ENCODE measurements at regions not wholly inside any gene's neighbourhood (a gene's known extent, or its start where the extent isn't known, plus 50 kb on each side); places are given as distances from the start of the nearest gene placed in this dataset.
"Not testable (repeated sequence)": the region's sequence is repeated elsewhere in the genome, so short reads cannot be mapped to it uniquely, and the experiment has no call there.

GRCh38 chr20:22946596-22946995 lies 88.5 kb upstream of the SSTR4 start:
- DNase-seq (ENCODE audit: low read depth) = no peak

DNA sequence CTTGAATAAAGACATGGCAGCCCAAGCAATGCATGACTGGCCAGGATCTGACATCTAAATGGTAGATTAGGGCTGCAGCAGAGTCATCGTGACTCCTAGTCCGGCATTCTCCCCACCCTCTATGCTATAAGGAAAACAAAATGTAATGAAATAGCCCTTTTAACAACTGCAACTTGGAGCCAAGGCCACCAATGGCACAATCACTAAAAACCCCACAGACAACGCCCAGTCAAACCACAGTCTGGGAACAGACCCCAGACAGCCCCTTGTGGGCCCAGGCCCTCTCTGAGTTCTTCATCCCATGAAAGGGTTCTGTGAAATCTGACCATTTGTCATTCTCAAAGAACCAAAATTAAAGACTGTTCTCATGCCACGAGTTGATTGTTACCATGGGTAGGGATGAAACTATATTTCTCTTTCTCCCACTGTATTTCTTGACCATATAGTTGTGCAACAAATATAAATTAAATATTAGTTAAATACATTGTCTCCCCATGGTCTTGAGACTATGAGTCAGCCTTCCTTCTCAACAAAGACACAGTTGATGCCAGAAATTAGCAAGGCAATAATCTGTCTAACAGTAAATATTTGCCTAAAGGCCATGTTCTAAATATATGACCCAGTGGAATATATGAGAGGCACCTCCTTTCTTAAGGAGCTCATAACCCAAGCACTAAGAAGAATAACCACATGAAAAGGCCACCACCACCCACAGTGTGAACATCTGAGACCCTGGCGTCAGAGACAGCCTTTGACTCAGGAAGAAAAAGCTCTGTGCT lies 85.6 kb upstream of the SSTR4 start:
- peak; percentile 1 for DNase-seq (ENCODE audit: low read depth)

DNA sequence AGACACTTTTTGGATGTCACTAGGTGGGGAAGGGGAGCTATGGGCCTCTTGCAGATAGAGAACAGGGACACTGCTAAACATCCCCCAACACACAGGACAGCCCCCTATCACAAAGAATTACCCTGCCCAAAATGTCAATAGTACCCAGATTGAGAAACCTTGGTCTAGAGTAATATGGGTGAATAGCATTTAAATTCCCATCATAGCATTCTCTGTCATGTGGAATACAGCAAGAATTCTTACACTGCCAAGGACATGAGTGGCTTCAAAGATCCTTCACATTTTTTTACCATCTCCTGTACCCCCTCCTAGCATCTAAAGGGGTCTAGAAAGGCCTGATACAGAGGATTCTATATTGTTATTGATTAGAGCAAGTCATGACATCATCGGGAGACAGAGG lies 83.1 kb upstream of the SSTR4 start:
- DNase-seq (ENCODE audit: low read depth) = no peak

DNA sequence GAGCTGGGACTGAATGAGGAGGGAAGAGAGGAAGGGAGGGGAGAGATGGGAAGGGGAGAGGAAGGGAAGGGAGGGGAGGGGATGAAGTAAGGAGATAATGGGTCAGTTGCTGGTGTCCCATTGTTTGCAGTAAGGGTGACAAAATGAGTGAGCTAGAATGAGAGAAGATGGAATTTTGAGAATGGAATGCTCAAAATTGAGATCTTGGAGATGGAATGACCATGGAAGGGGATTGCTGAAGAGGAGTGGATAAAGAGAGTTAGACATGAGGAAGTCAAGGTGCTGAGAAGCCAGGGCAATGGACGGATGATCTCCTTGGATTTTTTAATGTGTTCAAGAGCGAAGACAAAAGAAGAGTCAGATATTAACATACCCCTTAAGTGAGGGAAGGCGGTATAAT lies 80.5 kb upstream of the SSTR4 start:
- DNase-seq (ENCODE audit: low read depth) = no peak

DNA sequence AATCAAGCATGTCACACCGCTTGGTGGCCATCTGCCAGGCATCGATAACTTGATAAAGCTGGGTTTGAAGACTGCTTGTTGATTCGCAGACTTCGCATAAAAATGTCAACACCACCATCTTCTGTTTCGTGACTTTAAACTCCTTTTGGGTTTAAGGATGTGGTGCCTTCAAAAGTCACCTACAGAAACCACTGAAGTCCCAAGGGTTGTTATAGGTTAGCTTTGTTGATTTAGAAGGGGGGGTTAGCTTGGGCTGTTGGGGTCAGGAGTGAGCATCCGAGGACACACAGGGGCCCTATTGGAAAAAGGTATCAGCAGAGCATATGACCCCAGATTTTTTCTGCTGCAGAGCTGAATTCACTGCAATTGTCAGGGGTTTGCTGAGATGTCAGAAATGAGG lies 76.7 kb upstream of the SSTR4 start:
- no peak for DNase-seq (ENCODE audit: low read depth)

DNA sequence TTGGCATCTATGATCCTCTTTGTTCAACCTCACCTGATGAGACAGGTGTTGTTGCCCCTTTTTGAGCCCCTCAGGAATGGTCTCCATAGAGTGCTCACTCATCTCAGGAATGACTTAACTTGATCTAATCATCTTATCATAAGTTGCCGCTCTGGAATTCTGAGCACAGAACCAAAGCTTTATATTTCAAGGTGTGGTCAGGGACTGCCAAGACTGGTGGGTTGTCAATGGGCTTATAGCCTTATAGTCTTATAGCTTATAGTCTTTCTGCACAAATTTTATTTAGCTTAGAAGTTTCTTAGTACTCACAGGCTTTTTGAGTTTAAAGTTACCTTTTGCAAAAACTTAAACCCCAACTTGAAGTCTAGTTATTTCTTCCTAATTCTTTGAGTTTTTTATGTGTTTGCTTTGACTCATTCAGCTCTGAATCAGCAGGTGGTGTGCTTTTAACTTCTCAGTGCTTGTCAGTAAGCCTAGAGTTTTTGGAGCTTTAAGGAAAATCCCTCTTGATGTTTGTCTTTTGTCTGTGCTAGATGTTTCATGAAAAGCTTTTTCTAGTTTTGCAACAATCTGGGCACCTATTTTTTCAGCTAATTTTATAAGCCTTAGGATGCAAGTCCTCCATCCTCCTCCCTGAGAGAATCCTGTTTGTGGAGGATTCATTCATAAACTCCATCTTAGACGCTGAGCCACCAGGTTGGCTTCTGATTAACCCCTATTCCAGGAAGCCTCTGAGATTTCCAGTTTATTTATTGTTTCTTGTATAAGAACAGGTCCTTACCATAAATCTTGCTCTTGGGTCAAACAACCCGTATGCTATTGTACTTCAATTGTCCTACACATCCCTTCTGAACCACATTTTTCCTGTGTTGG lies 72.3 kb upstream of the SSTR4 start:
- peak; percentile 50 for DNase-seq (ENCODE audit: low read depth)

GRCh38 chr20:22963581-22963980 lies 71.5 kb upstream of the SSTR4 start:
- DNase-seq (ENCODE audit: low read depth) = no peak

DNA sequence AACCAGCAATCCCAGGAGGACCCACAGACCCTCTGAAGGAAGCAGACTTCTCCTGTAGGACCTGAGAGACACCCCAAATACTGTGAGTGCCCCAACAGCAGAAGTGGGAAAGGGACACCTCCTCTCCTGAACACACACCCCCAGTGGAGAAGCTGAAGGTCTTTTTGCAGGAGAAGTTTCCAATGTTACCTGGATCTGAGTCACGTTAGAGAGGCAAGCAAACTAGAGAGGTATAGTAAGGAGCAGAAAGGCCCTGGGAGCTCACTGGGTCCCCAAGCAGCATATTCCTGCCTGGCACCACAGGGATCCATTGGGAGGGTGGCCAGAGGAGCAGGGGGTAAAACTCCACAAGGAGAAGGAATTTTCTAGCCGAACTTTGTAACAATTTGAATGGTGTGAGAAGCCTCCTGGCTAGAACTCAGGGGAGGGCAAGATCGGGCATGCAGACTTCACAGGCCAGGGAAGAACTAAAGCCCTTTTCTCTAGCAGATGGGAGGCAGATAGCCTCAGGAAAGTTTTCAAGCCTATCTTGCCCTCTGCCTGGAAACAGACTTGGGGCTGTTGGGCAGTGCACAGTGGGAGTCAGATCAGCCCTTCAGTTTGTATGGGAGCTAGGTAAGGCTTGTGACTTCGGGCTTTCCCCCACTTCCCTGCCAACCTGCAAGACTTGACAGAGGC lies 68.2 kb upstream of the SSTR4 start:
- DNase-seq (ENCODE audit: low read depth) = no peak

DNA sequence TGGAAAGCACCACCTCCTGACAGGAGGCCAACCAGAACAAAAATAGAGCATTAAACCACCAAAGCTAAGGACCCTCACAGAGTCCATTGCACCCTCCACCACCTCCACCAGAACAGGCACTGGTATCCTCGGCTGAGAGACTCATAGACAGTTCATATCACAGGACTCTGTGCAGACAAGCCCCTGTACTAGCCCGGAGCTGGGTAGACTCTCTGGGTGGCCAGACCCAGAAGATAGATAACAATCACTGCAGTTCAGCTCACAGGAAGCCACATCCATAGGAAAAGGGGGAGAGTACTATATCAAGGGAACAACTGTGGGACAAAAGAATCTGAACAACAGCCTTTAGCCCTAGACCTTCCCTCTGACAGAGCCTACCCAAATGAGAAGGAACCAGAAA lies 67.4 kb upstream of the SSTR4 start:
- not testable (repeated sequence) for DNase-seq (ENCODE audit: low read depth)

GRCh38 chr20:22969031-22969430 lies 66.1 kb upstream of the SSTR4 start:
- DNase-seq (ENCODE audit: low read depth) = not testable (repeated sequence)

GRCh38 chr20:22971077-22971476 lies 64.0 kb upstream of the SSTR4 start:
- DNase-seq (ENCODE audit: low read depth) = not testable (repeated sequence)

GRCh38 chr20:22974354-22974753 lies 60.8 kb upstream of the SSTR4 start:
- DNase-seq (ENCODE audit: low read depth) = peak; percentile 30

GRCh38 chr20:22977047-22977785 lies 57.9 kb upstream of the SSTR4 start:
- DNase-seq (ENCODE audit: low read depth) = no peak

GRCh38 chr20:22984008-22984407 lies 51.1 kb upstream of the SSTR4 start:
- DNase-seq (ENCODE audit: low read depth) = no peak

DNA sequence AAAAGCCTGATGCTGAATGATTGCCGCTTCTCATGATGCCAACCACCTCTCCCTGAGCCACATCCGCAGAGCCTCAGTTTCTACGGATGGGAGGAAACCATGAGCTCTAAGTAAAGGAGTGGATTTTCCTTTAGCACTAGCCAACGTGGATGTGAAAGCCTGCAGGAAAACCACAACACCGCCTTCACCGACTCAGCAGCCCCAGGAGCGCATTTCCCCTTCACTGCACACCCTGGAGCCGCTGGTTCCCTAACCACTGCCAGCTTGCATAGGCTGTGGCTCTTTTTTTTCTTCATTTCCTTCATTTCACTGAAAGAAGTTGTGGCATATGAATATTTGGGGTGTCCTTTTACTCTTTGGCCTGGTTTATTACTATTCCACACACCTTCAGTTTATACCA lies 50.5 kb upstream of the SSTR4 start:
- DNase-seq (ENCODE audit: low read depth) = peak; percentile 11

DNA sequence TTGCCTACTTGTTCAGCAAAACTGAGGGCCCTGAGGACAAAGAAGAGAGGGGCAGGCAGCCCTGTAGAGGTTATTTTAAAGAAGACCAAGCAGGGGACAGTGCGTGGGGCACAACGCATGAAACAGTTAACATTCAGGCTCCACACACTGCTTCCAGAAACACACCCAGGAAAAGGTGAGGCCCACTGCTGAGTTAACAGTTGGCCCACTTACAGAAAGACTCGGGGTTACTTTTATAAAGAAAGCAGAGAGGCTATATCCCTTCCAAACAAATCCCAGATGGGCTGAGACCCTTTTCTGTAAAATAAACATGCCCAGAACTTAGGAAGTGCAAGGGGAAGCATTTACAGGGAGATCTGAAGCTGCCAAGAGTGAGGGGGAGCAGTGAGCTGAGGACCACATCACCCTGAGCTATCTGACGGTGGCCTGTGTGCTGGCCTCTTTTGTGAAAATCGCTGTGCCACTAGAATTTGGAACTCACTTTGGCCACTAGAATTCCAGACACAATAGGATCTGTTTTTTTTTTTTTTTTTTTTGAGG lies 49.8 kb upstream of the SSTR4 start:
- no peak for DNase-seq (ENCODE audit: low read depth)
